GM12878 (cell line): ENCODE measurements at regions not wholly inside any gene's neighbourhood (a gene's known extent, or its start where the extent isn't known, plus 50 kb on each side); places are given as distances from the start of the nearest gene placed in this dataset.

ENCODE experiments used
- ATAC-seq: fragments of 200-7000 bp; cut with Tn5 transposase; 3 replicates; pipeline ENCODE4 v1.9.1; 2020; ENCODE audit warnings: mild to moderate bottlenecking, moderate library complexity
- BruUV-seq: library from RNA; stranded (reverse); fragments of 400-500 nt; replicated peaks from 2 replicates; lab custom pipeline; 2021; lab: Mats Ljungman, UMichigan
- CTCF ChIA-PET: fragments of 300-600 bp; sonication (Branson Sonifier 250); formaldehyde crosslinking; extraction: SDS; loops from one replicate; lab custom pipeline; 2021; ENCODE audit warnings: inconsistent platforms; lab: Yijun Ruan, JAX
- POLR2A ChIA-PET: fragments of 350-600 bp; formaldehyde crosslinking; extraction: SDS; loops from one replicate; lab custom pipeline; 2021; ENCODE audit warnings: inconsistent platforms; lab: Charles Lee
- RAD21 ChIA-PET: fragments of 300-600 bp; sonication (Branson Sonifier 250); formaldehyde crosslinking; loops from one replicate; lab custom pipeline; 2023; ENCODE audit warnings: antibody characterized with exemption; ENCODE audit not compliant: unreplicated experiment; lab: Charles Lee
- SMC1A ChIA-PET: fragments of 300-600 bp; sonication (Branson Sonifier 250); formaldehyde crosslinking; loops from one replicate; lab custom pipeline; 2023; ENCODE audit not compliant: unreplicated experiment, uncharacterized antibody; lab: Charles Lee
- DNase-seq: peaks from one replicate; pipeline ENCODE4 v3.0.0-alpha.2; 2011; ENCODE audit warnings: low read depth, low spot score
- FAIRE-seq: peaks from 3 replicates; lab custom pipeline; 2011; peaks lifted over from hg19 to GRCh38; lab: Jason Lieb, UNC
- H2AFZ ChIP-seq: 2 replicates; pipeline ENCODE4 v1.6.0; 2011; ENCODE audit warnings: low read depth, low read length, control low read depth; ENCODE audit not compliant: control insufficient read depth
- H3K27ac ChIP-seq: 2 replicates; pipeline ENCODE4 v1.5.1; 2011; ENCODE audit warnings: control low read depth; ENCODE audit not compliant: control insufficient read depth, insufficient read depth
- H3K27me3 ChIP-seq, 2 experiments: replicated peaks in 1 of 2; 2 replicates each; pipeline versions ENCODE4 v1.6.0 to v1.6.1; 2011; ENCODE audit warnings: low read length in 1 of 2; ENCODE audit not compliant: control insufficient read depth in 2 of 2, insufficient read depth in 2 of 2
- H3K36me3 ChIP-seq, 2 experiments: 2 replicates each; pipeline ENCODE4 v1.5.1; 2011; ENCODE audit warnings: low read length in 1 of 2; ENCODE audit not compliant: control insufficient read depth in 2 of 2, insufficient read depth in 2 of 2
- H3K4me1 ChIP-seq: 2 replicates; pipeline ENCODE4 v1.6.1; 2011; ENCODE audit warnings: mild to moderate bottlenecking, low read length, moderate library complexity, mixed read lengths; ENCODE audit not compliant: control insufficient read depth, insufficient read depth
- H3K4me2 ChIP-seq: 2 replicates; pipeline ENCODE4 v1.6.0; 2011; ENCODE audit warnings: control low read depth; ENCODE audit not compliant: control insufficient read depth, insufficient read depth
- H3K4me3 ChIP-seq: fragments of 200-600 bp; sonication (generic); 2 replicates; pipeline ENCODE4 v1.5.1; 2016
- H3K79me2 ChIP-seq: 2 replicates; pipeline ENCODE4 v1.6.0; 2011; ENCODE audit warnings: low read length; ENCODE audit not compliant: control insufficient read depth, insufficient read depth
- H3K9ac ChIP-seq: 2 replicates; pipeline ENCODE4 v1.8.0; 2011; ENCODE audit warnings: low read length, control low read depth, mixed read lengths; ENCODE audit not compliant: control insufficient read depth, insufficient read depth
- H3K9me3 ChIP-seq: replicated peaks from 3 replicates; pipeline ENCODE4 v1.5.1; 2011; ENCODE audit warnings: mild to moderate bottlenecking, low read length; ENCODE audit not compliant: control insufficient read depth, insufficient read depth
- H4K20me1 ChIP-seq: 2 replicates; pipeline ENCODE4 v1.6.0; 2011; ENCODE audit not compliant: control insufficient read depth, insufficient read depth
- CEBPB ChIP-seq, 2 experiments: fragments of 150-350 bp in 1 of 2; IDR thresholded peaks; 2 replicates each; pipeline ENCODE4 v1.6.1; 2012 to 2014; ENCODE audit warnings: low read depth in 2 of 2, low read length in 2 of 2, borderline replicate concordance in 1 of 2, inconsistent platforms in 1 of 2
- CHD1 ChIP-seq: IDR thresholded peaks from 2 replicates; pipeline ENCODE4 v1.6.1; 2012; ENCODE audit warnings: low read depth, low read length, improper control_type of control experiment
- CHD2 ChIP-seq: IDR thresholded peaks from 2 replicates; pipeline ENCODE4 v1.6.1; 2011; ENCODE audit warnings: low read depth, low read length, improper control_type of control experiment, borderline replicate concordance
- CTCF ChIP-seq, 3 experiments: IDR thresholded peaks in 2 of 3; conservative IDR thresholded peaks in 1 of 3; 2 replicates each; pipeline ENCODE4 v1.5.1; 2011; ENCODE audit warnings: low read depth in 3 of 3, low read length in 3 of 3, mild to moderate bottlenecking in 3 of 3, control low read depth in 2 of 3, moderate library complexity in 2 of 3, inconsistent platforms in 1 of 3, mixed read lengths in 1 of 3; ENCODE audit not compliant: control insufficient read depth in 2 of 3, insufficient read depth in 1 of 3; ENCODE audit errors: extremely low read depth in 1 of 3
- CUX1 ChIP-seq: IDR thresholded peaks from 2 replicates; pipeline ENCODE4 v1.6.1; 2012; ENCODE audit warnings: improper control_type of control experiment, low read depth, low read length; ENCODE audit not compliant: insufficient replicate concordance
- ESRRA ChIP-seq: IDR thresholded peaks from 2 replicates; pipeline ENCODE4 v1.6.1; 2012; ENCODE audit warnings: mild to moderate bottlenecking, low read length, improper control_type of control experiment
- IRF3 ChIP-seq: fragments of 450-650 bp; IDR thresholded peaks from 2 replicates; pipeline ENCODE4 v1.6.1; 2014; ENCODE audit warnings: mild to moderate bottlenecking
- JUNB ChIP-seq: IDR thresholded peaks from 2 replicates; pipeline ENCODE4 v1.6.1; 2016; ENCODE audit warnings: antibody characterized with exemption, mild to moderate bottlenecking
- JUND ChIP-seq: IDR thresholded peaks from 2 replicates; pipeline ENCODE4 v1.6.1; 2012; ENCODE audit warnings: low read depth, mild to moderate bottlenecking, low read length, improper control_type of control experiment, moderate library complexity
- MEF2B ChIP-seq: fragments of 450-650 bp; IDR thresholded peaks from 2 replicates; pipeline ENCODE4 v1.6.1; 2018; ENCODE audit warnings: mild to moderate bottlenecking, moderate library complexity; ENCODE audit not compliant: partially characterized antibody, poor library complexity, severe bottlenecking
- POLR2AphosphoS5 ChIP-seq: IDR thresholded peaks from 2 replicates; pipeline ENCODE4 v1.6.1; 2011; ENCODE audit warnings: mild to moderate bottlenecking, low read length, inconsistent platforms
- SREBF1 ChIP-seq: IDR thresholded peaks from 2 replicates; pipeline ENCODE4 v1.6.1; 2012; ENCODE audit warnings: mild to moderate bottlenecking, low read length
- TAF1 ChIP-seq: IDR thresholded peaks from 2 replicates; pipeline ENCODE4 v1.6.1; 2011; ENCODE audit warnings: mild to moderate bottlenecking, low read depth, low read length, borderline replicate concordance
- ZZZ3 ChIP-seq: IDR thresholded peaks from 2 replicates; pipeline ENCODE4 v1.6.1; 2011; ENCODE audit warnings: low read depth; ENCODE audit not compliant: control insufficient read depth, insufficient read length
- WGBS: methylation state at CpG from one replicate; pipeline ENCODE4 v1.1.6; 2016; ENCODE audit warnings: low lambda C conversion rate; ENCODE audit not compliant: insufficient replicate concordance, insufficient coverage; ENCODE audit errors: missing lambda C conversion rate; 5-methylcytosine and 5-hydroxymethylcytosine counted together
- in situ Hi-C: fragments of 300-500 bp; cut with MboI; formaldehyde crosslinking; loops from 9 replicates; pipeline ENCODE4 v1.14.3; 2018; ENCODE audit warnings: mixed read lengths
- intact Hi-C: fragments of 100-400 bp; cut with micrococcal nuclease; formaldehyde crosslinking; loops from one replicate; pipeline ENCODE4 v1.14.2; 2022; ENCODE audit not compliant: unreplicated experiment

- ChIA-PET POLR2A (interaction anchor here (0.7 kb wide), 1 partner anchor 63 kb away, joined by 4 read pairs; no protein-coding TSS in a partner anchor), RAD21 (no interaction called here), CTCF (interaction anchor here (0.7 kb wide), 1 partner anchor 28 kb away, joined by 3 read pairs; no protein-coding TSS in a partner anchor), SMC1A (no interaction called here)
- no peak for DNase-seq
- Histone ChIP-seq H3K9me3 (no peaks in the 10 kb centered on the region; the same call in 2 of the 3 replicates), H3K79me2 (no peaks in the 10 kb centered on the region), H2AFZ (no peak overlapping the region), H3K9ac (no peak overlapping the region), H4K20me1 (no peaks in the 10 kb centered on the region), H3K36me3 (no peaks in the 10 kb centered on the region), H3K27ac (no peak overlapping the region), H3K4me3 (no peak overlapping the region), H3K27me3 (no peaks in the 10 kb centered on the region), H3K4me2 (no peak overlapping the region), H3K4me1 (no peaks in the 10 kb centered on the region)
- no peak for FAIRE-seq
- ATAC-seq: no peak
- BruUV-seq: no TSS peak
- 75% methylated on average over 1 of the region's 1 CpG for WGBS
- in situ Hi-C loops: no loop called here
- intact Hi-C loops: no loop called here
- TF ChIP-seq ZZZ3: no peak
- TF ChIP-seq MEF2B: no peak
- TF ChIP-seq CUX1: no peak
- TF ChIP-seq POLR2AphosphoS5: no peak
- TF ChIP-seq CTCF (IDR thresholded peaks at IDR 0.05 in 2 of 3, conservative IDR thresholded peaks at IDR 0.05 in 1 of 3; ENCODE audit: control insufficient read depth in 2 of 3, extremely low read depth in 1 of 3, insufficient read depth in 1 of 3, low read depth in 3 of 3, low read length in 3 of 3): no peak
- no peak for TF ChIP-seq SREBF1
- no peak for TF ChIP-seq ESRRA
- no peak for TF ChIP-seq CHD1
- TF ChIP-seq IRF3: no peak
- TF ChIP-seq CHD2: no peak
- TF ChIP-seq TAF1: no peak
- TF ChIP-seq JUND: no peak
- no peak for TF ChIP-seq JUNB
- no peak for TF ChIP-seq CEBPB (IDR thresholded peaks at IDR 0.05; ENCODE audit: borderline replicate concordance in 1 of 2, low read depth in 2 of 2, low read length in 2 of 2)
Measured at GRCh38 chr4:14115106-14115505, 487.6 kb upstream of the BOD1L1 start.
